GM13977 (cell line): ENCODE measurements at regions not wholly inside any gene's neighbourhood (a gene's known extent, or its start where the extent isn't known, plus 50 kb on each side); places are given as distances from the start of the nearest gene placed in this dataset.

Source experiments
- DNase-seq: peaks from one replicate; pipeline ENCODE4 v3.0.0; 2012; ENCODE audit warnings: low spot score
- in situ Hi-C: fragments of 300-500 bp; cut with MboI; formaldehyde crosslinking; loops from one replicate; pipeline ENCODE4 v1.12.0; 2022; ENCODE audit warnings: low sequenced_read_pairs, low pct_unique_long_range_greater_than_20kb, mixed read lengths, inconsistent platforms; ENCODE audit not compliant: unreplicated experiment
- TF ChIP-seq, protein P1 (sequence below): IDR thresholded peaks from 2 replicates; pipeline ENCODE4 v1.5.1; 2012; ENCODE audit warnings: mild to moderate bottlenecking, control low read depth; ENCODE audit not compliant: insufficient read depth; ENCODE audit errors: extremely low read depth, missing control alignments

DNA sequence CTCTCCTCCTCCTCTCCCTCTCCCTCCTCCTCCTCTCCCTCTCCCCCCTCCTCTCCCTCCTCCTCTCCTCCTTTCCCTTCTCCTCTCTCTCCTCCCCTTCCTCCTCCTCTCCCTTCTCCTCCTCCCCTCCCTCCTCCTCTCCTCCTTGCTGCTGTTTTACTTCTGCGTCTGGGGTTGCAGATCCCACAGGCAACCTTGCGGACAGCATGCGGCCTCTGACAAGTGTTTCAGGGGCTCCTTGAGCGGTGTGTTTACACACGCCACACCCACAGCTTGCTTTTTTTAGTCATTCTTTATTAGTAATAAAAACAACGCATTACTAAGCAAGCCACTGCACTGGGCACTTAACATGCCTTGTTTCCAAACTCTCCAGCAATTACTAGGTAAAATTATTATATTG, 81.9 kb downstream of the TFAP2C start:
- TF ChIP-seq, protein P1, sequence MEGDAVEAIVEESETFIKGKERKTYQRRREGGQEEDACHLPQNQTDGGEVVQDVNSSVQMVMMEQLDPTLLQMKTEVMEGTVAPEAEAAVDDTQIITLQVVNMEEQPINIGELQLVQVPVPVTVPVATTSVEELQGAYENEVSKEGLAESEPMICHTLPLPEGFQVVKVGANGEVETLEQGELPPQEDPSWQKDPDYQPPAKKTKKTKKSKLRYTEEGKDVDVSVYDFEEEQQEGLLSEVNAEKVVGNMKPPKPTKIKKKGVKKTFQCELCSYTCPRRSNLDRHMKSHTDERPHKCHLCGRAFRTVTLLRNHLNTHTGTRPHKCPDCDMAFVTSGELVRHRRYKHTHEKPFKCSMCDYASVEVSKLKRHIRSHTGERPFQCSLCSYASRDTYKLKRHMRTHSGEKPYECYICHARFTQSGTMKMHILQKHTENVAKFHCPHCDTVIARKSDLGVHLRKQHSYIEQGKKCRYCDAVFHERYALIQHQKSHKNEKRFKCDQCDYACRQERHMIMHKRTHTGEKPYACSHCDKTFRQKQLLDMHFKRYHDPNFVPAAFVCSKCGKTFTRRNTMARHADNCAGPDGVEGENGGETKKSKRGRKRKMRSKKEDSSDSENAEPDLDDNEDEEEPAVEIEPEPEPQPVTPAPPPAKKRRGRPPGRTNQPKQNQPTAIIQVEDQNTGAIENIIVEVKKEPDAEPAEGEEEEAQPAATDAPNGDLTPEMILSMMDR, result no peak
- no peak for DNase-seq
- in situ Hi-C loops, result no loop called here

- no peak for DNase-seq
- in situ Hi-C loops, result no loop called here
- TF ChIP-seq, protein P1, result no peak
Observed at GRCh38 chr20:56715309-56715708, 86.2 kb downstream of the TFAP2C start.

DNA sequence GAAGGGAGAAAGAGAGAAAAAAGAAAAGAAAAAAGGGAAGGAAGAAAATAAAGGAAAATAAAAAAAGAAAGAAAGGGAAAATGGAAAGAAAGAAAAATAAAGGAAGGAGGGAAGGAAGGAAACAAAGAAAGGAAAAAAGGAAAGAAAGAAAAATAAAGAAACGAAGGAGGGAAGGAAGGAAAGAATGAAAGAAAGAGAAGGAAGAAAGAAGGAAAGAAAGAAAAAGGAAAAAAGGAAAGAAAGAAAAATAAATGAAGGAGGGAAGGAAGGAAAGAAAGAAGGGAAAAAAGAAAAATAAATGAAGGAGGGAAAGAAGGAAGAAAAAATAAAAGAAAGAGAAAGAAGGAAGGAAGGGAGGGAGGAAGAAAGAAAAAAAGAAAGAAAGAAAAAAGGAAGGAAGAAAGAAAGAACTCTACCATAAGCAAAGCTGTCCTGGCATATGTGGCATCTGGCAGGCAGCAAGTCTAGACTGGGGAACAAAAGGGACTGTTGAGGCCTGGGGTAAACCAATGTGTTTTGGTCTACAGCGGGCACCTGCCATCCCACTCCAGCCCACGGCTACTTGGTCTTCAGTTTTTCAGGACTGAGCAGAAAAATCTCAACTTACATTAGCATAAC, 86.9 kb downstream of the TFAP2C start:
- TF ChIP-seq, protein P1, result no peak
- in situ Hi-C loops, result no loop called here
- no peak for DNase-seq

GRCh38 chr20:56716806-56717205, 87.7 kb downstream of the TFAP2C start:
- no peak for DNase-seq
- TF ChIP-seq, protein P1, result no peak
- in situ Hi-C loops, result no loop called here

GRCh38 chr20:56718816-56719215, 89.7 kb downstream of the TFAP2C start:
- in situ Hi-C loops, result no loop called here
- TF ChIP-seq, protein P1, result no peak
- DNase-seq, result no peak

- no peak for DNase-seq
- in situ Hi-C loops, result no loop called here
- TF ChIP-seq, protein P1, result no peak
Observed at GRCh38 chr20:56720620-56721213, 91.6 kb downstream of the TFAP2C start.

- TF ChIP-seq, protein P1, result no peak
- no peak for DNase-seq
- in situ Hi-C loops, result no loop called here
Observed at GRCh38 chr20:56722042-56722441, 92.9 kb downstream of the TFAP2C start.
